ENCODE measurements at regions not wholly inside any gene's neighbourhood (a gene's known extent, or its start where the extent isn't known, plus 50 kb on each side); places are given as distances from the start of the nearest gene placed in this dataset.

- Histone ChIP-seq H3K79me2 (ENCODE audit: control insufficient read depth, insufficient read depth, low read length, unreplicated experiment) (no peaks in the 10 kb centered on the region), H3K27ac (ENCODE audit: low read depth, low read length) (no peak overlapping the region), H3K4me1 (ENCODE audit: control insufficient read depth, insufficient read depth, low read length, unreplicated experiment) (peaks cover 10% of the 10 kb centered on the region), H3K4me3 (ENCODE audit: low read depth, low read length) (no peak overlapping the region), H2AFZ (ENCODE audit: low read length, unreplicated experiment) (no peak overlapping the region), H3K27me3 (ENCODE audit: insufficient read depth, low read length) (no peaks in the 10 kb centered on the region), H3K36me3 (ENCODE audit: insufficient read depth, low read length) (no peaks in the 10 kb centered on the region)
Measured at GRCh38 chr12:123077298-123078119, 73.4 kb downstream of the PITPNM2 start.

- no peak overlapping the region for H3K27ac ChIP-seq (ENCODE audit: low read depth, low read length)
- no peaks in the 10 kb centered on the region for H3K36me3 ChIP-seq (ENCODE audit: insufficient read depth, low read length)
- H3K27me3 ChIP-seq (ENCODE audit: insufficient read depth, low read length): no peaks in the 10 kb centered on the region
- no peaks in the 10 kb centered on the region for H3K79me2 ChIP-seq (ENCODE audit: control insufficient read depth, insufficient read depth, low read length, unreplicated experiment)
- H2AFZ ChIP-seq (ENCODE audit: low read length, unreplicated experiment): no peak overlapping the region
- H3K4me3 ChIP-seq (ENCODE audit: low read depth, low read length): no peak overlapping the region
- peaks cover 10% of the 10 kb centered on the region for H3K4me1 ChIP-seq (ENCODE audit: control insufficient read depth, insufficient read depth, low read length, unreplicated experiment)
Measured at GRCh38 chr12:123076604-123077297, 74.1 kb downstream of the PITPNM2 start.

- no peaks in the 10 kb centered on the region for H3K36me3 ChIP-seq (ENCODE audit: insufficient read depth, low read length)
- no peaks in the 10 kb centered on the region for H3K27me3 ChIP-seq (ENCODE audit: insufficient read depth, low read length)
- no peak overlapping the region for H3K4me3 ChIP-seq (ENCODE audit: low read depth, low read length)
- no peak overlapping the region for H3K27ac ChIP-seq (ENCODE audit: low read depth, low read length)
- H3K4me1 ChIP-seq (ENCODE audit: control insufficient read depth, insufficient read depth, low read length, unreplicated experiment): peaks cover 12% of the 10 kb centered on the region
- H3K79me2 ChIP-seq (ENCODE audit: control insufficient read depth, insufficient read depth, low read length, unreplicated experiment): no peaks in the 10 kb centered on the region
- no peak overlapping the region for H2AFZ ChIP-seq (ENCODE audit: low read length, unreplicated experiment)
Measured at GRCh38 chr12:123075646-123076171, 75.2 kb downstream of the PITPNM2 start.

GRCh38 chr12:123075087-123075645 is 75.7 kb downstream of the PITPNM2 start:
- H3K36me3 ChIP-seq (ENCODE audit: insufficient read depth, low read length): no peaks in the 10 kb centered on the region
- H3K4me1 ChIP-seq (ENCODE audit: control insufficient read depth, insufficient read depth, low read length, unreplicated experiment): peaks cover 17% of the 10 kb centered on the region
- H2AFZ ChIP-seq (ENCODE audit: low read length, unreplicated experiment): no peak overlapping the region
- no peaks in the 10 kb centered on the region for H3K27me3 ChIP-seq (ENCODE audit: insufficient read depth, low read length)
- H3K79me2 ChIP-seq (ENCODE audit: control insufficient read depth, insufficient read depth, low read length, unreplicated experiment): no peaks in the 10 kb centered on the region
- no peak overlapping the region for H3K4me3 ChIP-seq (ENCODE audit: low read depth, low read length)
- no peak overlapping the region for H3K27ac ChIP-seq (ENCODE audit: low read depth, low read length)

- Histone ChIP-seq H2AFZ (ENCODE audit: low read length, unreplicated experiment) (no peak overlapping the region), H3K27me3 (ENCODE audit: insufficient read depth, low read length) (no peaks in the 10 kb centered on the region), H3K27ac (ENCODE audit: low read depth, low read length) (no peak overlapping the region), H3K4me1 (ENCODE audit: control insufficient read depth, insufficient read depth, low read length, unreplicated experiment) (peaks cover 18% of the 10 kb centered on the region), H3K4me3 (ENCODE audit: low read depth, low read length) (no peak overlapping the region), H3K36me3 (ENCODE audit: insufficient read depth, low read length) (no peaks in the 10 kb centered on the region), H3K79me2 (ENCODE audit: control insufficient read depth, insufficient read depth, low read length, unreplicated experiment) (no peaks in the 10 kb centered on the region)
Measured at GRCh38 chr12:123073962-123074801, 76.7 kb downstream of the PITPNM2 start.

GRCh38 chr12:123073292-123073691 is 77.6 kb downstream of the PITPNM2 start:
- Histone ChIP-seq H3K4me1 (ENCODE audit: control insufficient read depth, insufficient read depth, low read length, unreplicated experiment) (peaks cover 18% of the 10 kb centered on the region), H3K27me3 (ENCODE audit: insufficient read depth, low read length) (no peaks in the 10 kb centered on the region), H2AFZ (ENCODE audit: low read length, unreplicated experiment) (no peak overlapping the region), H3K4me3 (ENCODE audit: low read depth, low read length) (no peak overlapping the region), H3K27ac (ENCODE audit: low read depth, low read length) (no peak overlapping the region), H3K36me3 (ENCODE audit: insufficient read depth, low read length) (no peaks in the 10 kb centered on the region), H3K79me2 (ENCODE audit: control insufficient read depth, insufficient read depth, low read length, unreplicated experiment) (no peaks in the 10 kb centered on the region)

GRCh38 chr12:123071857-123072256 is 79.0 kb downstream of the PITPNM2 start:
- no peaks in the 10 kb centered on the region for H3K79me2 ChIP-seq (ENCODE audit: control insufficient read depth, insufficient read depth, low read length, unreplicated experiment)
- H3K27me3 ChIP-seq (ENCODE audit: insufficient read depth, low read length): no peaks in the 10 kb centered on the region
- H3K36me3 ChIP-seq (ENCODE audit: insufficient read depth, low read length): no peaks in the 10 kb centered on the region
- H2AFZ ChIP-seq (ENCODE audit: low read length, unreplicated experiment): no peak overlapping the region
- H3K4me1 ChIP-seq (ENCODE audit: control insufficient read depth, insufficient read depth, low read length, unreplicated experiment): peaks cover 15% of the 10 kb centered on the region
- H3K4me3 ChIP-seq (ENCODE audit: low read depth, low read length): no peak overlapping the region
- H3K27ac ChIP-seq (ENCODE audit: low read depth, low read length): no peak overlapping the region

GRCh38 chr12:123071099-123071800 is 79.6 kb downstream of the PITPNM2 start:
- no peaks in the 10 kb centered on the region for H3K27me3 ChIP-seq (ENCODE audit: insufficient read depth, low read length)
- H3K27ac ChIP-seq (ENCODE audit: low read depth, low read length): no peak overlapping the region
- H3K36me3 ChIP-seq (ENCODE audit: insufficient read depth, low read length): no peaks in the 10 kb centered on the region
- no peaks in the 10 kb centered on the region for H3K79me2 ChIP-seq (ENCODE audit: control insufficient read depth, insufficient read depth, low read length, unreplicated experiment)
- no peak overlapping the region for H2AFZ ChIP-seq (ENCODE audit: low read length, unreplicated experiment)
- peaks cover 9% of the 10 kb centered on the region for H3K4me1 ChIP-seq (ENCODE audit: control insufficient read depth, insufficient read depth, low read length, unreplicated experiment)
- no peak overlapping the region for H3K4me3 ChIP-seq (ENCODE audit: low read depth, low read length)

- no peak overlapping the region for H3K27ac ChIP-seq (ENCODE audit: low read depth, low read length)
- H3K36me3 ChIP-seq (ENCODE audit: insufficient read depth, low read length): no peaks in the 10 kb centered on the region
- H3K4me1 ChIP-seq (ENCODE audit: control insufficient read depth, insufficient read depth, low read length, unreplicated experiment): peaks cover 8% of the 10 kb centered on the region
- H3K4me3 ChIP-seq (ENCODE audit: low read depth, low read length): no peak overlapping the region
- H3K27me3 ChIP-seq (ENCODE audit: insufficient read depth, low read length): no peaks in the 10 kb centered on the region
- H2AFZ ChIP-seq (ENCODE audit: low read length, unreplicated experiment): no peak overlapping the region
- H3K79me2 ChIP-seq (ENCODE audit: control insufficient read depth, insufficient read depth, low read length, unreplicated experiment): no peaks in the 10 kb centered on the region
Measured at GRCh38 chr12:123070267-123071081, 80.4 kb downstream of the PITPNM2 start.
